MM.1S (cell line): ENCODE measurements at regions not wholly inside any gene's neighbourhood (a gene's known extent, or its start where the extent isn't known, plus 50 kb on each side); places are given as distances from the start of the nearest gene placed in this dataset.

Experiments
- CTCF ChIP-seq: fragments of 300-600 bp; sonication (generic); IDR thresholded peaks from 2 replicates; pipeline ENCODE4 v1.5.1; 2016; ENCODE audit warnings: antibody characterized with exemption, low read length, mixed read lengths
- EZH2 ChIP-seq: fragments of 300-600 bp; sonication (generic); optimal IDR thresholded peaks from 2 replicates; pipeline ENCODE3; 2017; ENCODE audit warnings: low read depth, mild to moderate bottlenecking, antibody characterized with exemption, low read length, mixed read lengths
- EZH2phosphoT487 ChIP-seq: fragments of 300-600 bp; sonication (generic); IDR thresholded peaks from 2 replicates; pipeline ENCODE4 v1.6.1; 2018; ENCODE audit warnings: antibody characterized with exemption, low read length

DNA sequence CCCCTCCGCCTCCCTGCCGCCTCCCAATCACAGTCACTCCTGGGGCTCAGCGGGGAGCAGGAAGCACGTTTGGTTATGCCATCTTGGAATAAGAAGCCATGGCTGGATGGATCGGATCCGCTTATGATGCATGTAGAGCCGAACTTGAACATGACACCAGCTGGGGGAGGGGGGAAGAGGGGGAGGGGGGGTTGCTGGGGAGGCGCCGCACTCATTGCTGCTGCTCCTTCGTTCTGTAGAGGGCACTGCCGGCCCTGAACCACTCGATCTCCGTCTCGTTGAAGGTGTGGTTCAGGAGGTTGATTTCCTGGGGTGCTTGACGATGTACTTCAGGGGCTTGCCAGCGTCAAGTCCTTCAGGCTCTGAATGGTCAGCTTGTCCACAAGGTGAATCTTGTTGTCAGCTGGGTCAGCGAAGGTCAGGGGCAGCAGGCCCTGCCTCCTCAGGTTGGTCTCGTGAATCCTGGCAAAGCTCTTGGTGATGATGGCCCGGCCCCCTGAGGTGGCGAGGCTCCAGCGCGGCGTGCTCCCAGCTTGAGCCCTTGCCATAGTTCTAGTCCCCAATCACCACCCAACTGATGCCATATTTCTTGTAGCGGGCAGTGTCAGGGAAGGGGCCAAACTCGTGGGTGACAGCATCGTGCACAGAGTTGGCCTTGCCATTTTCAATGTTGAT, 476.9 kb upstream of the ISX start:
- TF ChIP-seq CTCF, result no peak
- no peak for TF ChIP-seq EZH2
- TF ChIP-seq EZH2phosphoT487, result no peak
